Astrocyte of the spinal cord (primary cell): ENCODE measurements at regions not wholly inside any gene's neighbourhood (a gene's known extent, or its start where the extent isn't known, plus 50 kb on each side); places are given as distances from the start of the nearest gene placed in this dataset.

ENCODE experiments used
- DNase-seq: peaks from one replicate; pipeline ENCODE4 v3.0.0; 2011; ENCODE audit warnings: low read depth, low spot score
- H3K4me3 ChIP-seq: 2 replicates; pipeline ENCODE4 v1.5.1; 2011; ENCODE audit warnings: low read depth, mild to moderate bottlenecking, low read length, moderate library complexity
- CTCF ChIP-seq: IDR thresholded peaks from 2 replicates; pipeline ENCODE4 v1.5.1; 2012; ENCODE audit warnings: low read depth, mild to moderate bottlenecking, low read length, inconsistent platforms
- in situ Hi-C: cut with HindIII; loops from 2 replicates; pipeline ENCODE4 v1.10.0; 2017; ENCODE audit warnings: low sequenced_read_pairs

- no peak overlapping the region for H3K4me3 ChIP-seq
- DNase-seq = no peak
- TF ChIP-seq CTCF = no peak
- in situ Hi-C loops = no loop called here
These were observed 64.4 kb upstream of the HRH1 start for GRCh38 chr3:11089931-11090330.

- no peak for DNase-seq
- in situ Hi-C loops = no loop called here
- no peak overlapping the region for H3K4me3 ChIP-seq
- TF ChIP-seq CTCF = no peak
These were observed 63.7 kb upstream of the HRH1 start for GRCh38 chr3:11090551-11090950.

- no peak for TF ChIP-seq CTCF
- no peak overlapping the region for H3K4me3 ChIP-seq
- in situ Hi-C loops = no loop called here
- DNase-seq = no peak
These were observed 63.2 kb upstream of the HRH1 start for GRCh38 chr3:11091088-11091590.

- no peak for TF ChIP-seq CTCF
- in situ Hi-C loops = no loop called here
- H3K4me3 ChIP-seq = no peak overlapping the region
These were observed 62.5 kb upstream of the HRH1 start for GRCh38 chr3:11091791-11092190.

GRCh38 chr3:11093823-11094340 lies 60.4 kb upstream of the HRH1 start:
- in situ Hi-C loops = no loop called here
- H3K4me3 ChIP-seq = no peak overlapping the region
- no peak for TF ChIP-seq CTCF
- DNase-seq = no peak

More at GRCh38 chr3:11091791-11092190, 62.5 kb upstream of the HRH1 start:
- DNase-seq = no peak

- in situ Hi-C loops = no loop called here
- TF ChIP-seq CTCF = peak; percentile 47
- no peak for DNase-seq
- no peak overlapping the region for H3K4me3 ChIP-seq
These were observed 58.4 kb upstream of the HRH1 start for GRCh38 chr3:11095932-11096265.
